NCI-H460 (cell line): ENCODE measurements at regions not wholly inside any gene's neighbourhood (a gene's known extent, or its start where the extent isn't known, plus 50 kb on each side); places are given as distances from the start of the nearest gene placed in this dataset.
A peak's percentile ranks its signal among the peaks of the same experiment; 100 is the strongest.

Experiments used
- DNase-seq: peaks from one replicate; pipeline ENCODE4 v3.0.0-alpha.2; 2016; ENCODE audit warnings: low read depth; ENCODE audit errors: extremely low read depth

DNA sequence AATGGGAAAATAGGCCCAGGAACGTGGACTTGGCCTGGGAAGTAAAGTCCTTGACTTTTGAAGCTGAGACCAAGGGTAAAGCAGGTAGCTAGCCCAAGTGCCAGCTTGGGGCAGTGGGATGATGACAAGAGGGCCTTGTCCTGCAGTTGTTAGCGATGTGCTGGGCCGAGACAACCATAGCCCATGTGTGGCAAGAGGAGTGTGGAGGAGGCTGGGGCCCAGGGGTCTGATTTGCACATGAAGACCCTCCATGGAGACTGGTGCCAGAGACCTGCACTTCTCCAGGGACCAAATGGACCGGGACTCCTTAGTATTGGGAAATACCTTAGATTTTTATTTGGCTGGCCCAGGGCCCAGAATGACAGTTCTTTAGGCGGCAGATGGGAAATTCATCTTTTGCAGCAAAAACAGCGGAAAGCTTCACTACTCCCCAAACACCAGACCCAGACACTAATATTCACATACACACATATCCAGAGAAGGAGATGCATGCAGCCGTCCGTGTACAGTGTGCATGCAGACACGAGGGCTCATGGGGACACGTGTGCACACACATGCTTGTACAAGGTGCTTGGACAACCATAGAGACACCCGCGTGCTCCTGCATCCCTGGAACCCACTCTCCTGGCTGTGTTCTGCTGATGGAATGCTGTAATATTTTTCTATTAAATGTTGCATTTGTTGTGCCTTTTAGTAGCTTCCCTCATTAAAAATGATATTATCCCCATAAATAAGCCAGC, 78.1 kb upstream of the CSF3R start:
- no peak for DNase-seq

- no peak for DNase-seq
Observed at GRCh38 chr1:36560177-36560576, 77.5 kb upstream of the CSF3R start.

DNA sequence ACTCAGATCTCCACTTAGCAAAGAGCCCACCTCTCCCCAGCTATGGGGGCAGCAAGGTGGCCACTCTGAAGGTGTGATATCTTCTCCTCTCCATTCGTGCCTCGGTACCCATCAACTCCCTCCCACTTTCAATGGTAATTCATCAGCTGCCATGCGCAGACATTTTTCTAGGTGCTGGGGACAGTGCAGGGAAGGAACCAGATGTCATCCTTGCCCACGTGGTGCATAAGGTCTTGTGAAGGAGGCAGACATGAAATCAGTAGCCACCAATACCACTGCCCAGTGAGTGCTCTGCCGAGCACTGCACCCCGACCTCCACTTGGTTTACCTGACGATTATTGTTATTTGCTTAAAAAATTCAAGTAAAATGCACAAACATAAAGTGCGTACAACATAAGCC, 76.3 kb upstream of the CSF3R start:
- no peak for DNase-seq

DNA sequence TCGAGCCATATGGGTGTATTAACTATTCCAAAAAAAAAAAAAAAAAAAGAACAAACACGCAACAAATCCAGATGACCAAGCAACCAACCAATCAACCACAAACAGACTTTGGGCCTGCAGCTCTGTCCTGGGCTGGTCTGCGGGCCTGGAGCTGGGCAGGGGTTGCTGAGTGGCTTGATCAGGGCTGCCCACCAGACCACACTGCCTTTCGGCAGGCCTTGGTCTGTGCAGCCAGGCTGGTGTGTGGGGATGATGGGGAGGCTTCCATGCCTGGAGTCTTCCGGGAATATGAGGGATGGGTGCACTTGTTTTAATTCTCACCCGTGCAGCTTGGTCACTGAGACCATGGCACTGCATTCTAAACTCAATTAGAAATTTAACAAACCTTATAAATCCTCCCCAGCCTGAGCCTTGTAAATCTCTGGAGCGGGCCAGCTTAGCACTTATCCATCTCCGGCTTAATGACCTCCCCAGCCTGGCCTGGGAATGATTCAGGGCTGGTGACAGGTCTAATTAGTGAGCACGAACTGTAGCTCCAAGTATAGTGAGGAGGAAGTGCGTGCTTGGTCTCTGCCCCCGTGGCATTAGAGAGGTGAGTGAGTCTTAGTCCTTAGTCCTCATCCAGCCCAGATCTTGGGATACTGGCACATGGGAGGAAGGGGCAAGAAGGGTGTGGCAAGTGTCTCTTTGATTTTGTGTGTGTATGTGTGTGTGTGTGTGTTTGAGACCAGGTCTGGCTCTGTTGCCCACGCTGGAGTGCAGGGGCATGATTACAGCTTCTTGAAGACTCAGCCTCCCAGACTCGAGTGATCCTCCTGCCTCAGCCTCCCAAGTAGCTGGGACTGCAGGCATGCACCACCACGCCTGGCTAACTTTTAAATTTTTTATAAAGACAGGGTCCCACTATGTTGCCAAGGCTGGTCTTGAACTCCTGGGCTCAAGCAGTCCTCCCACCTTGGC, 74.6 kb upstream of the CSF3R start:
- no peak for DNase-seq

GRCh38 chr1:36555041-36555440, 72.3 kb upstream of the CSF3R start:
- DNase-seq: no peak

DNA sequence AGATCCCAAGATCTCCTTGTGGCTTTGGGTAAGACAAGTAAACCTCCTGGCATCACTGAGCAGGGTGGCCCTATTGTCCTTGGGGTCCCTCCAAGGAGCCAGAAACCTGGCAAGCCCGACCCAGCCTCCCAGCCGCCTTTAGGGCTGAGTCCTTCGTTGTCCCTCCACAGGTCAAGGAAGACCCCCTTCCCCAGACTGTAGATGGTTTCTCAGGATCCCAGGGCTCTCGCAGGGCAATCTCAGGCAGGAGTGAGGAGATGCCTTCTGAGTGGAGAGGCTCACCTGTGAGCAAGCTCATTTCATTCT, 71.6 kb upstream of the CSF3R start:
- DNase-seq: no peak

DNA sequence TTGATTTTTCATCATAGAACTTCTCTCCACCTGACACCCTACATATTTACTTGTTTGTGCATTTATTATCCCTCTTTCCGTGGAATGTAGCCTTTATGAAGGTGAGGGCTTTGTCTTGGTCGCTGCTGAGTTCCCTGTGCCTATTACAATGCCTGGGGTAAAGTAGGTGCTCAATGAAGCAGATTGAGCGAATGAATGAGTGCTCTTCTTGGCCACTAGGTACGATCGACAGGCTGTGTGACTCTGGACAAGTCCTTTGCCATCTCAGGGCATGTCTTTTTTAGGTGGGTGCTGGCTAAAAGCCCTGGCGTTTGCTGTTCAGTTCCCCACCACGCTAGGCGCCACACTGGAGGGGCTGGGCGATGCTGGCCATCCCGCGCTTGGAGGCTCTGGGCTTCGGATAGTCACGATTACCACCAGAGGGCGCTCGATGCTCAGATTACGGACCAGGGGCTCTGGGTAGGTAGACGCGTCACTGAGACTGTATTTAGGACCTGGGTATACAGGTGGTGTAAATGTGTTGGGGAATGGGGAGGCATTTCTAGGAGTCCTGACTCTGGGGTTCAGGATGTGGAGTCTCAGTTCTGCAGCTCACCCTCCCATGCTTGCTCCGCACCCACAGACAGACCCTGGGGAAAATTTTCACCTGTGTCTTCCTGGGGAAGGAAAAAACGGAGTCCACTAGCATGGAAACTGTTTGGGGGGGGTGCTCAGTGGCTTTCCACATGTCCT, 71.0 kb upstream of the CSF3R start:
- peak; percentile 58 for DNase-seq

- no peak for DNase-seq
Observed at GRCh38 chr1:36542962-36543515, 60.3 kb upstream of the CSF3R start.

DNA sequence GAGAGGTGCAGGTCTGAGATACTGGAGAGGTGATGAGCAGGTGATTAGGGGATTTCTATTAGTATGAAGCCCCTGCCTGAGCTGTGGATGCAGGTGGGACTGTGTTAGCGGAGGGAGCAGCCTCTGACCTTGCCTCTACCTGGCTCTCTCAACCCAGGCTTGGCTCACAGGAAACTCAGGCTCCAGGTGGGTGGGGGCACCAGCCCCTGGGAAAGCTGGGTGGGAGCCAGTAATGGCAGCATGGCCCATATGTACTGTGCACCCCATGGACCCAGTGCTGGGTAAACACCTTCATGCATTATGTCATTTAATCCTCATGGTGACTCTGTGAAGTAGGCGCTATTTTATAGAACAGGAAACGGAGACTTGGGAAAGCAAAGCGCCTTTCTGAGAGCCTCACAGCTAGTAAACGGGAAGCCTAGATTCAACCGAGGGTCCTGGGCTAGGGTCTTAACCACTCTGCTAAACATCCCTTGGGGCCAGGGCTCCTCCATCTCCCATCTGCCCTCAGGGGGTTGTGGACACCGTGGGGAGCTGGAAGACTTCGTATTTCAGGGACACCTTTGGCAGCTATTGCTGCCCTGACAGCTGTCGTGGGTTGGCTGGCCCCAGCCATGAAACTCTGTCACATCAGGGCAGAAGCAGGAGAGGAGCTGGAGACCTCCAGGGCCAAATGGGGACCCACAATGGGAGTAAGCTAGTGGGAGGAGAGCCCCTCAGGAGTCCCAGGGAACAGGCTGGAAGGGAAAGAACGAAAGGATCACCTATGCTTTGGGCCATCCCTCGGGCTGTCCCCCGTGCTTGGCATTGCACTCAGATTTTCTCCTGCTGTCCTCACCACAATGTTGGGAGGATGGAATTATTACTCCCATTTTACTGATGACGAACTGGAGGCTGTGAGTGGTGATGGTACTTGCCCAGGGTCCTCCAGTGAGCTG, 59.6 kb upstream of the CSF3R start:
- no peak for DNase-seq

DNA sequence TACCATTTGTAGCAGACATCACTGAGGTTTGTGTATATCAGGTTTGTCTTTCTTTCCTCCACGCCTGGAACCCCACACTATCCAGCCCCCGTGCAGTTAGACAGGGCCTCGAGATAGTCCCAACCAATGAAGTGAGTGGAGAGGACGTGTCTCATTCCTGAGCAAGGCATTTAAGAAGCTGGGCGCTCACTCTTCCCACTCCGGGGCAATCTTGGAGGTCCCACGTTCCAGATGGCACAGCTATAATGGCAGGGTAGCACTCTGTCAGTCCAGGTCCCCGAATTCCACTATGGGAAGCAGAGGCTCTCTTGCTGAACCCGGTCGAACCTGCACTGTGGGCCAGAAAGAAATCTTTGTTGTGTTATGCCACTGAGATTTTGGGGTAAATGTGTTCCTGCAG, 57.3 kb upstream of the CSF3R start:
- DNase-seq: no peak

DNA sequence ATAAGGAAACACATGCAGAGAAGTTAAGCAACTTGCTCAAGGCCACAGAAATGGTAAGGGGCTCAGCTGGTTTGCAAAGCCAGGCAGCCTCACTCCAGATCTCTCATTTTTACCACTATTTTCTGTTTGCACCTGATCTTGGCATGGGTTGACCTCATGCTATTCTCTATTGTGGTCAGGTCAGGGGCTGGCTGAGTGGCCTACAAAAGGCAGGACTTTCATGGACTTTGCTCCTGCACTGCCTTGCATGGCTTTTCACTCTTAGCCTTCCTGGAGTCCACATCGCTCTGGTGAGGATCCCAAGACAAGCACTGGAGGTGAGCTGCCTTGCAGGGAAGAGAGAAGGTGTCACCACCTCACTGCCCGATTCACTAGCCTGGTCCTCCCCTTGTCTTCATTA, 56.8 kb upstream of the CSF3R start:
- no peak for DNase-seq

GRCh38 chr1:36537991-36538390, 55.3 kb upstream of the CSF3R start:
- no peak for DNase-seq

- no peak for DNase-seq
Observed at GRCh38 chr1:36537190-36537768, 54.6 kb upstream of the CSF3R start.

GRCh38 chr1:36536727-36537126, 54.0 kb upstream of the CSF3R start:
- no peak for DNase-seq

DNA sequence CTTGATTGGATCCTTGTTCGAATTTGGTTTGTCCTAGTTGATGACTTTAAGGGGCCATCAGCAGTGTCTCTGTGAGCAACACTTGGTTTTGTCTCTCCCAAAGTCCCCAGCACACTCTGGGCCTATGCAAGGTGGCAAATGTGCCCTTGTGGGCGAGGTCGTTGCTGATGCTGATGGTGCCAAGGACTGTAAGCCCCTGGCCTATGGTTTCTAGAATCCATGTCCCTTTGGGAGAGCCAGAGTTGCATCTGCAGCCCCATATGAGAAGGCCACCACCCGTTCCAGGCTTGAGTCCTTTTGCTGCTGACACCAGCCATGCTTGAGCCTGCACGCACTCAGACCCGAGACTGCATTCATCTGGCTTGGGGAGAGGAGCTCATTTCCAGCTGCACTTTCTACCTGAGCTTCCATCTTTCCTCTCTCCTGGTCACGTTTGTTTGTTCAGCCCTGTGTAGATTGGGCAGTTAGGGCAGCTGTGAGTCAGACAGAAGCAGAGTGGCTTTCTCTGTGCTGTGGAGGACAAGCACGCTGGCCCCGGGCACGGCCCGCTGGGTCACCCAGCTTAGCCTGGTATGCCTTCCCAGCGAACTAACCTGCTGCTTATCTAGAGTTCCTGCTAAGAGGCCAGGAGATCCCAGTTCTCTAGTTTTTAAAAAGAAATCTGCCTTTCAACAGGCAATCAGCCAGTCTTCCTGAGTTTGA, 52.1 kb upstream of the CSF3R start:
- DNase-seq: no peak

- no peak for DNase-seq
Observed at GRCh38 chr1:36533897-36534296, 51.2 kb upstream of the CSF3R start.

DNA sequence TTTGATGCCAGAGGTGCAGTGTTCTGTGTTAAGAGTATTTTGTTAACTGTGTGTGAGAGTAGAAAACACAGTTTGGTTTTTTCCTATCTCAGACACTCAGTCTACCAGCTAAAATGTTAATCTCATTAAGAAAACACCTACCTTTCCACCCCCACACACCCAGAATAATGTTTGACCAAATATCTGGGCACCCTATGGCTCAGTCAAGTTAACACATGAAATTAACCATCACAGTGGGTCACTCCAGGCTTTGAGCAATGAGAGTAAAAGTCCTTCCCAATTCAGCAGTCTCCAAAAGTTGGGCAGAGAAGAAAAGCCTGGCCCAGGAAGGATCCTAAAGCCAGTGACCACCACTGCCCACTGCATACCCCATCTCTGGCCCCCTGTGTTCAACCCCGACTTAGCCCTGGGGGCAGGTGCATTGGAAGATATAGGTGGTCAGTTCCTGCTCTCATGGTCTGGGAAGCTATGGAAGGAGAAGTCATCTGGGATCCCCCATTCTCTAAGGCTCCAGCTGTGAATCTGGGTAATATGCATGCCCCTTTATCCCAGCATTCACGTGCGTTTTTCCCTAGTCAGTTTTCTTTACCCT, 50.2 kb upstream of the CSF3R start:
- no peak for DNase-seq
